ENCODE measurements at regions not wholly inside any gene's neighbourhood (a gene's known extent, or its start where the extent isn't known, plus 50 kb on each side); places are given as distances from the start of the nearest gene placed in this dataset.
A peak's percentile ranks its signal among the peaks of the same experiment; 100 is the strongest.

- no peaks in the 10 kb centered on the region for H3K36me3 Mint-ChIP-seq (ENCODE audit: low read depth)
- no peaks in the 10 kb centered on the region for H3K9me3 Mint-ChIP-seq
- no peak for DNase-seq
- ChIA-PET POLR2A (no interaction called here), CTCF (no interaction called here)
- no peaks in the 10 kb centered on the region for H3K4me1 Mint-ChIP-seq
- no peak overlapping the region for H3K27ac Mint-ChIP-seq
- H3K27me3 Mint-ChIP-seq: no peaks in the 10 kb centered on the region
- no peak overlapping the region for H3K4me3 Mint-ChIP-seq
Observed at GRCh38 chr15:97750060-97750459, 210.4 kb upstream of the ARRDC4 start.

GRCh38 chr15:97755726-97756125 lies 204.8 kb upstream of the ARRDC4 start:
- ChIA-PET CTCF (no interaction called here), POLR2A (no interaction called here)
- H3K4me1 Mint-ChIP-seq: no peaks in the 10 kb centered on the region
- no peak for DNase-seq
- H3K4me3 Mint-ChIP-seq: no peak overlapping the region
- peaks cover 2% of the 10 kb centered on the region for H3K27me3 Mint-ChIP-seq
- H3K9me3 Mint-ChIP-seq: no peaks in the 10 kb centered on the region
- no peaks in the 10 kb centered on the region for H3K36me3 Mint-ChIP-seq (ENCODE audit: low read depth)
- no peak overlapping the region for H3K27ac Mint-ChIP-seq

- no peak overlapping the region for H3K27ac Mint-ChIP-seq
Observed at GRCh38 chr15:97759363-97759762, 201.1 kb upstream of the ARRDC4 start.

GRCh38 chr15:97761110-97761509 lies 199.4 kb upstream of the ARRDC4 start:
- Mint-ChIP-seq H3K36me3 (ENCODE audit: low read depth) (no peaks in the 10 kb centered on the region), H3K27ac (no peak overlapping the region), H3K9me3 (no peaks in the 10 kb centered on the region), H3K4me3 (no peak overlapping the region), H3K27me3 (peaks cover 2% of the 10 kb centered on the region), H3K4me1 (no peaks in the 10 kb centered on the region)
- no peak for DNase-seq
- POLR2A ChIA-PET: no interaction called here
- CTCF ChIA-PET: no interaction called here

More at GRCh38 chr15:97759363-97759762, 201.1 kb upstream of the ARRDC4 start:
- ChIA-PET POLR2A (no interaction called here), CTCF (no interaction called here)
- DNase-seq: no peak
- Mint-ChIP-seq H3K36me3 (ENCODE audit: low read depth) (no peaks in the 10 kb centered on the region), H3K4me1 (no peaks in the 10 kb centered on the region), H3K4me3 (no peak overlapping the region), H3K27me3 (peaks cover 2% of the 10 kb centered on the region), H3K9me3 (no peaks in the 10 kb centered on the region)

- Mint-ChIP-seq H3K36me3 (ENCODE audit: low read depth) (no peaks in the 10 kb centered on the region), H3K27ac (no peak overlapping the region)
Observed at GRCh38 chr15:97783240-97783639, 177.3 kb upstream of the ARRDC4 start.

GRCh38 chr15:97786741-97787140 lies 173.8 kb upstream of the ARRDC4 start:
- H3K27me3 Mint-ChIP-seq: no peaks in the 10 kb centered on the region
- no peak overlapping the region for H3K4me3 Mint-ChIP-seq
- POLR2A ChIA-PET: no interaction called here
- no peak overlapping the region for H3K27ac Mint-ChIP-seq
- H3K4me1 Mint-ChIP-seq: no peaks in the 10 kb centered on the region
- CTCF ChIA-PET: no interaction called here
- DNase-seq: no peak
- no peaks in the 10 kb centered on the region for H3K9me3 Mint-ChIP-seq
- H3K36me3 Mint-ChIP-seq (ENCODE audit: low read depth): no peaks in the 10 kb centered on the region

More at GRCh38 chr15:97783240-97783639, 177.3 kb upstream of the ARRDC4 start:
- no peaks in the 10 kb centered on the region for H3K9me3 Mint-ChIP-seq
- no peak overlapping the region for H3K4me3 Mint-ChIP-seq
- ChIA-PET CTCF (no interaction called here), POLR2A (no interaction called here)
- DNase-seq: no peak
- no peaks in the 10 kb centered on the region for H3K27me3 Mint-ChIP-seq
- H3K4me1 Mint-ChIP-seq: no peaks in the 10 kb centered on the region

DNA sequence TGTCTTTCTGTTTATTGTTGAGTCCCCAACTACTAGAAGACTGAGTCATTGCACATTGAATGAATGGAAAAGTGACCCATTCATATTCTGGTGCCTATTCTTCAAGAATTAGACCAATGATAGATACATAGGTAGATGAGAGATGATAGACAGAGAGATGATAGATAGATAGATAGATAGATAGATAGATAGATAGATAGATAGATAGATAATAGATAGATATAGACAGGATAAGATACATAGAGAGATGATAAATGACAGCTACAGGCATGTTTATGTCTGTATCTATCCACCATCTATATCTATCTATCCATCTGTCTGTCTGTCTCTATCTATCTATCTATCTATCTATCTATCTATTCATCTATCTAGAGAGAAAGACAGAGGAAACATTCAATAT lies 170.3 kb upstream of the ARRDC4 start:
- Mint-ChIP-seq H3K4me1 (no peaks in the 10 kb centered on the region), H3K36me3 (ENCODE audit: low read depth) (no peaks in the 10 kb centered on the region), H3K27me3 (no peaks in the 10 kb centered on the region), H3K9me3 (no peaks in the 10 kb centered on the region), H3K27ac (no peak overlapping the region), H3K4me3 (no peak overlapping the region)
- CTCF ChIA-PET: no interaction called here
- POLR2A ChIA-PET: no interaction called here
- no peak for DNase-seq

- Mint-ChIP-seq H3K27me3 (no peaks in the 10 kb centered on the region), H3K27ac (no peak overlapping the region), H3K4me1 (no peaks in the 10 kb centered on the region), H3K9me3 (no peaks in the 10 kb centered on the region), H3K36me3 (ENCODE audit: low read depth) (no peaks in the 10 kb centered on the region), H3K4me3 (no peak overlapping the region)
- ChIA-PET POLR2A (no interaction called here), CTCF (no interaction called here)
- no peak for DNase-seq
Observed at GRCh38 chr15:97791824-97792792, 168.4 kb upstream of the ARRDC4 start.

DNA sequence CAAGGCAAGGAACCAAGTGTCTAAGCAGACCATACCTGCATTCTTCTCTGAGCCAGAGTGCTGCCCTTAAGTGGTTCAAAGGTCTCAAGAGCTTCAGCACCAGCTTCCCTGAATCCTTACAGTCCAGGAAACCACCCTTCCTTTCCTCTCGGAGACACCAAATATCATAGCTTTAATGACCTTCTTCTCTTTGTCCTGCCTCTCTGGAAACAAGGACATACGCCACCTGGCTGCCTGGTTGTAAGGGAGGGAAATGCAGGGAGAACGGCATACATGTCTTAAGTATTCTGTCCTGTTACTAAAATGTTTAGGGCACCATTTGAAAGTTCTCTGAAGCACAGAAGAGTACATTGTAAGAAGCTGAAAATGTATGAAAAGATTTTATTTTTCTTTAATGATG lies 155.6 kb upstream of the ARRDC4 start:
- ChIA-PET POLR2A (no interaction called here), CTCF (no interaction called here)
- H3K9me3 Mint-ChIP-seq: peaks cover 2% of the 10 kb centered on the region
- H3K36me3 Mint-ChIP-seq (ENCODE audit: low read depth): no peaks in the 10 kb centered on the region
- H3K4me3 Mint-ChIP-seq: no peak overlapping the region
- H3K27me3 Mint-ChIP-seq: no peaks in the 10 kb centered on the region
- no peaks in the 10 kb centered on the region for H3K4me1 Mint-ChIP-seq
- no peak for DNase-seq
- no peak overlapping the region for H3K27ac Mint-ChIP-seq

DNA sequence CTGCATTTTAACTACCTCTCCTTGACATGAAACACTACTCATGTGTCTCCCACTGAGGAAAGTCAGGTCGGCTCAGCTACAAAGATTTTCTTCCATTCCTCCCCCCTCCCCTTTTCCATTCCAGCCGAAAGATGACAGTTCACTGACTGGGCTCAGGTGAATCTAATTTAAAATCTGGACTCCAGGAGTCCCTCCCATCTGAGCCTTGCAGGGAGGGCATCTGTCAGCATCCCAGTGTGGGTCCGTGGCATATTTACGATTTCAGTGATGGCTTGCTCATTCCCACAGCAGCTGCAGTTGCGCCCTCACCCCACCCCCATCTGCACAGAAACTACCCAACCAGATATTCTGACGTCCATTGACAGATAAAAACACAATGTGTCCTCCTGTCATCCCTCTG lies 153.7 kb upstream of the ARRDC4 start:
- H3K27ac Mint-ChIP-seq: no peak overlapping the region
- no peaks in the 10 kb centered on the region for H3K27me3 Mint-ChIP-seq
- peaks cover 5% of the 10 kb centered on the region for H3K9me3 Mint-ChIP-seq
- H3K36me3 Mint-ChIP-seq (ENCODE audit: low read depth): no peaks in the 10 kb centered on the region
- H3K4me3 Mint-ChIP-seq: no peak overlapping the region
- CTCF ChIA-PET: no interaction called here
- no peaks in the 10 kb centered on the region for H3K4me1 Mint-ChIP-seq
- DNase-seq: no peak
- POLR2A ChIA-PET: no interaction called here

- CTCF ChIA-PET: no interaction called here
- peaks cover 5% of the 10 kb centered on the region for H3K9me3 Mint-ChIP-seq
- POLR2A ChIA-PET: no interaction called here
- H3K4me1 Mint-ChIP-seq: peaks cover 12% of the 10 kb centered on the region
- no peaks in the 10 kb centered on the region for H3K36me3 Mint-ChIP-seq (ENCODE audit: low read depth)
- H3K27ac Mint-ChIP-seq: no peak overlapping the region
- DNase-seq: no peak
- H3K27me3 Mint-ChIP-seq: peaks cover 5% of the 10 kb centered on the region
- H3K4me3 Mint-ChIP-seq: no peak overlapping the region
Observed at GRCh38 chr15:97815835-97816234, 144.7 kb upstream of the ARRDC4 start.

DNA sequence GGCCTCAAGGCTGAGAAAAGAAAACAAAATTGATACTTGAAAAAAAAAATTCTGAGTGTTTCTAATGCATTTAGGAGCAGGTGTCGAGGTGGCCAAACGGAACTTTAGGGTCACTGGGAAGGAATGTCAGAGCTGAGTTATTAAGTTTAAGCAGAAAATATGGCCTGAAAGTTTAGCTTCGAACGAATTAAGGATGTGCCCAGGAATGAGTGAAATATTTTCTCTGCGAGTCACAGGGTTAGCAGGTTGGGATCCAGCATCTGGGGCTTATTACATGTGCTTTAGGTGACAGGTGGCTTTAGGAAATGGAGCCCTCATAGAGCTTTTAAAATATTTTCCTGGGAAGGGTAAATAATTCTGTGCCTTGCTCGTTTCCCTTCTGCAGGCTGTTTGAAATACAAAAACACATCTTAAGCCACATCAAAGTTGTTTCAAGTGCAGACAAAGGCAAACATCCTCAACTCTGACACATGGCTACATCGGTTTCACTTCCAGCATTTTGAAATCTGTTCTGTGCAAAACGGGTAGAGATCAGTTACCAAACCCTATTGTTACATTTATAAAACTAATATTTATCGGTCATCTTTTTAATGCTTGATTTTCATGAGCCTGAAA lies 143.1 kb upstream of the ARRDC4 start:
- no peak overlapping the region for H3K4me3 Mint-ChIP-seq
- H3K27me3 Mint-ChIP-seq: peaks cover 5% of the 10 kb centered on the region
- peak; percentile 16 for DNase-seq
- no peaks in the 10 kb centered on the region for H3K36me3 Mint-ChIP-seq (ENCODE audit: low read depth)
- ChIA-PET CTCF (no interaction called here), POLR2A (interaction anchor here (0.6 kb wide), 1 partner anchor 16 kb away, joined by 10 read pairs; no protein-coding TSS in a partner anchor)
- H3K4me1 Mint-ChIP-seq: peaks cover 12% of the 10 kb centered on the region
- H3K9me3 Mint-ChIP-seq: no peaks in the 10 kb centered on the region
- peak overlapping the region; percentile 37 for H3K27ac Mint-ChIP-seq

- DNase-seq: no peak
- ChIA-PET POLR2A (no interaction called here), CTCF (no interaction called here)
- no peak overlapping the region for H3K27ac Mint-ChIP-seq
- H3K27me3 Mint-ChIP-seq: no peaks in the 10 kb centered on the region
- no peaks in the 10 kb centered on the region for H3K9me3 Mint-ChIP-seq
- no peaks in the 10 kb centered on the region for H3K4me1 Mint-ChIP-seq
- H3K4me3 Mint-ChIP-seq: no peak overlapping the region
- no peaks in the 10 kb centered on the region for H3K36me3 Mint-ChIP-seq (ENCODE audit: low read depth)
Observed at GRCh38 chr15:97836003-97836402, 124.5 kb upstream of the ARRDC4 start.

- no peaks in the 10 kb centered on the region for H3K36me3 Mint-ChIP-seq (ENCODE audit: low read depth)
- no peaks in the 10 kb centered on the region for H3K4me1 Mint-ChIP-seq
- POLR2A ChIA-PET: no interaction called here
- CTCF ChIA-PET: no interaction called here
- no peaks in the 10 kb centered on the region for H3K27me3 Mint-ChIP-seq
- no peak overlapping the region for H3K27ac Mint-ChIP-seq
- no peak overlapping the region for H3K4me3 Mint-ChIP-seq
- no peaks in the 10 kb centered on the region for H3K9me3 Mint-ChIP-seq
- DNase-seq: no peak
Observed at GRCh38 chr15:97837896-97838295, 122.6 kb upstream of the ARRDC4 start.

Data from activated CD4-positive, alpha-beta T cell treated with anti-CD3 and anti-CD28 coated beads, Interleukin-2, amount 10 ng/mL, durations not matched to agents 7 days and 5 days (primary cell).